GM19238 (cell line): ENCODE measurements at regions not wholly inside any gene's neighbourhood (a gene's known extent, or its start where the extent isn't known, plus 50 kb on each side); places are given as distances from the start of the nearest gene placed in this dataset.

Experiments used
- DNase-seq: peaks from one replicate; pipeline ENCODE4 v3.0.0; 2011; ENCODE audit warnings: low spot score; ENCODE audit not compliant: insufficient read length

DNA sequence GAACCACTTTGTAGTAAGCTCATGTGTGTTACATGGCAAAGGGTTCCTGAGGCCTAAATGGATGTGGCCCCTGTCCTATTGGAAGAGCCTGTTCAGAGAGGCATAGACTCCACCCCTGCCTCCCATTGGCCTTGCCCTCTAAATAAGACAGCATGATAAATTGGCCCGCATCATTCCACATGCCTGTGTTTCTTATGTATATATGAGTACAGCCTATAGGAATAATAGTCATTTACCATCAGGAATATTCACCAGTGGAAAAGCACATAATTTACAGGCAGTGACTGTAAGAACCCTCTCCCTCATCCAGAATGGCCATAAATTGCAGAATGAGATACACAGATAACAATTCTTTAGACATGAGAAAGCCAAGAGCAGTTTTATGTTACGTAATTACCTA is 519.5 kb upstream of the DAB1 start:
- DNase-seq, result no peak

DNA sequence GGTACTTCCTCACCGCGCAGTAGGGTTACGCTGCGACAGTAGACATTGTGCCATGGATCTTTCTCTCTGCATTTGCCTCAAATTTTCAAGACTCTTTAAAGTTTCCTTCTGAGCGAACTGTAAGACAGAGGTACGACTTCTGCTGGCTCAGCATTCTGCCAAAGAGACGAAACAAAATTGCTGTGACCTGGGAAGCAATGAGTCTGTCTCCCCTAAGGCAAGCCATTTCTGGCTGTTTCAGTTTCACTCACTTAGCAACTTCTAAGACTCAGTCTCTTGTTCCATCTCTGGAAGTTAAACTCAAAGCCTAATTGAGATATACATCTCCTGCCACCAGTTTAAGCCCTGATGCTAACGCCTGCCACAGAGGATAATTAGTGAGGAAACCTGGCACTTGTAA is 510.9 kb upstream of the DAB1 start:
- DNase-seq, result no peak

DNA sequence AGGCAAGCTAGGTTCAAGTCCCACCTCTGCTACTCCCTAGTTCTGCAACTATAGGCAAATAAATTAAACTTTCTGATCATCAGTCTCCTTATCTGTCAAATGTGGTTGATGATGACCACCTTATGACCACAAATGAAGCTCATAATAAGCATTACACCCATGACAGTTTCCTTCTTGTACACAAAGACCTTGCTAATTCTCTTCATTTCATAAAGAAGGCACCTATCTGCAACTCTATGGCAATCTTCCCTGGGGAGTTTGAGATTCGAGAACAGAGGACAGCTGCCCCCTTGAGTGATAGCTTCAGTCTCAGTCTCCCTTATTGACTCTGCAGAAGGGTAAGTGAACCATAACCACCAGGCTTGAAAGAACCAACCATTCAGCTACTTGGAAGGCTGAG is 503.1 kb upstream of the DAB1 start:
- DNase-seq, result no peak

DNA sequence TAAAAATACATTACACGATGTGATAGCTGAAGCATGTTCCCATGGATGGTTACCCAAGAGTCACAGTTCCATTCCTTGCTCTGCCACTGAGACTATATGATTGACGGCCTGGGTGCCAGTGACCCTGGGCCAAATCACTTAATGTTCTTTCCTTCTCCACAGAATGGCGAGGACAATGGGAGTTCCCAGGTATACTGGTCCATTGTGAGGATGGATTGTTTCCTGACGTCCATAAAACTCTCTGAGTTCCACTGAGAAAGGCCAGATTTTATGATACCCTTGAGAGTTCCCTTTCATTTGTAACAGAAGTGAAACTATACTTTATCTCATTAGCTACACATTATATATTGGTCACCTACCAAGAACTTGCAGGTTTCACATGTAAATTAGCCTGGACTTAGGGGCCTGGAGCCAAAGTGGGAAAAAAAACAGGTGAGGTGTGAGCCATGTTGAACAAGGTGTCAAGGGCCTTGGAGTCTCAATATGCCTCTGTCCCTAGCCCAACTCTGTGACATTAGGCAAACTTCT is 502.2 kb upstream of the DAB1 start:
- DNase-seq, result no peak

DNA sequence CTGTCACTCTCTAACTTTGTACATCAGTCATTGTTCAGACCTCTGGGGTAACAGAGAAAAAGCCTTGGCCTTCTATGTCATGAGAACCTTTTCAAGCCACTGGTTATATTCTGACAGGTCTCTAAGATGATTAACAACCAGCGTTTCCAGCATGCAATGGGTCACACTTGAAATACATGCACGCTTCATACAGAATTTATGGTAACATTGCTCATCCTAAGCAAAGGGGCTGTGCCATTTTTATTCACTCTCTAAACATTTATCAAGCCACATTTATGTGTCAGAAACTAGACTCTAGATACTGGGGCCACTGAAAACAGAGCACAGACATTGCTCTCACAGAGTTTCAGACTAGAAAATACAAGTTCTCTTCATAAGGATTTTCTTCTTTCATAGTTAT is 501.4 kb upstream of the DAB1 start:
- DNase-seq, result no peak

DNA sequence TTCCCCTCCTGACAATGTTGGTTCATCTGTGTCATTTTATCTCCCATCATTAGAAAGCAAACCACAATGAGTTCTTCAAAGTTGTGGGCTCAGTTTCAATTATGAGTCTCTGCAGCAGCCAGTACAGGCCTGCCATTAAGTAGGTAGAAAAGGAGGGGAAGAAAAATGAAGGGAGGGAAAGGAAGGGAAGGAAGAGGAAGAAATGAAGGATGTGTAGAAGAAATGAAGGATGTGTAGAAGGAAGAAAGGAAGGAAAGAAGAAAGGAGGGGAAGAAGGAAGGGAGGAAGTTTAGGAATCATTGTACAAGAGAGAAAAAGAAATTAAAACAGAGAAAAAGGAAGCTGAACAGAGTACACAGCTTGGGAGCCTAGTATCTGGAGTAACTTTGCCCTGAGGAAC is 498.3 kb upstream of the DAB1 start:
- no peak for DNase-seq

DNA sequence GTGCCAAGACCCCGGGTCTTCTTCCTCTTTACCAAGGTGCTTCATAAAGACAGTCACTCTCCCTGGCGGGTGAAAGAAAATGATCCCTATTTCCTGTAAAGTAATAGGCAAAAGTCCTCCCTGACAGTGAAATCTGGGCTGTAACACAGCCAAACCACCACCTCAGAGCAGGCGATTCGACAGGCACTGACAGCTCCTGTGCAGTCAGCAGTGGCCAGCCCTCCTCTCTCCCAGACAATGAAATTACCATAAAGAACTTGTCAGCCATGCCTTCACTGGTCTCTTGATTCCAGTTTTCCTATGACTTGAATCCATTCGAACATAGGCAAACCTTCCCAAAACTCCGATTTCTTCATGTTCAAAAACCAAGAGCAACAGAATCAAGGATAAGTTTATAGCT is 492.2 kb upstream of the DAB1 start:
- DNase-seq, result no peak

DNA sequence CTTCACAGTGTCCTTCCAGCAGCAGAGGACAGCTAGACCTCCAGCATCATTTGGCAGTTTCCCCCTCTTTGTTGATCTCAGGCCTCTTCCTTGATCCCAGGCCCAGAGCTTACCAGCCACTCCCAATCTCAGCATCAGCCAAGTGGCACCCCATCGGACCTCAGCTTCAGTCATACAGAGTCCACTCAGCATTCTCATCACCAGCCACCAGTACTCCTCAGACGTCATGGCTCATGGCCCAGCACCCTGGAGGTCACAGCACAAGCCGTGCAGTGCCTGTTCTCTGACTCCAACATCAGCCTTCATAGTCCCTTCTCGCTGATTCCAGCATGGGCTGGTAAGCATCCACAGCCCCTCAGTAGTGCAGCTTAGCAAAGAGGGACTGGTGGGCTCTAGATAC is 487.6 kb upstream of the DAB1 start:
- no peak for DNase-seq

DNA sequence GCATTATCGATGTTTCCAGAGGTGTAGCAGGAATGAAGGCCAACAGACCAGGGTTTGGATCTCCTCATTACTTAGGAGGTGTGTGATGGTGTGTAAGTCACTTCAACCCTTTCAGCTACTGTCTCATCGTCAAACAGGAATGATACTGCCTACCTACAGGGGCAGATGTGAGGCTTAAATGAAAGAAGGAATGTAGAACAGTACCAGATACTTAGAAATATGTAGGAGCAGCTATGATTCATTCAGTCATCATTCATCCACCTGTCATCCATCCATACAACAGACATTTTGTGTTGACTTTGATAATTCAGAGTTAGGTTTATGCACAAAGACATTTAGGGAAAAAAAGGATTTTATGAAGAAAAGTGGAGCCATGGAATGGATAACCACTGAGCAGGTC is 486.9 kb upstream of the DAB1 start:
- DNase-seq, result no peak

DNA sequence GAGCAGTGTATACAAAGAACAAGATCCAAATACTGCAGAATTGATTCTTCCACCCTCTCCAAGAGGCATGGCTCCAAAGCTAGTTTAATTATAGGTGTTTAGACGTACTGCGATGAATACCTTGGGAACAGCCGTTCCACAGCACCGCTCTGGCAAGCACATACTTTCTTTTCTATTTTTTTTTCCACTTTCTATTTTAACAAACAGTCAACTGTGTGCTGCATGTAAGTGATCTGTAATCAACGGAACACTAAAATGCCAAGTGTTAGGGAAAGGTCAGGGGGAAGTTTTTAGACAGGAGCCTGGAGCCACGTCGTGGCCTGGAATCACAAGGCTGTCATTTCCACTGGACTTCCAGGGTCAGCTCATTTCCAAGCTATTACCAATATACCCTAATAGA is 486.4 kb upstream of the DAB1 start:
- no peak for DNase-seq

DNA sequence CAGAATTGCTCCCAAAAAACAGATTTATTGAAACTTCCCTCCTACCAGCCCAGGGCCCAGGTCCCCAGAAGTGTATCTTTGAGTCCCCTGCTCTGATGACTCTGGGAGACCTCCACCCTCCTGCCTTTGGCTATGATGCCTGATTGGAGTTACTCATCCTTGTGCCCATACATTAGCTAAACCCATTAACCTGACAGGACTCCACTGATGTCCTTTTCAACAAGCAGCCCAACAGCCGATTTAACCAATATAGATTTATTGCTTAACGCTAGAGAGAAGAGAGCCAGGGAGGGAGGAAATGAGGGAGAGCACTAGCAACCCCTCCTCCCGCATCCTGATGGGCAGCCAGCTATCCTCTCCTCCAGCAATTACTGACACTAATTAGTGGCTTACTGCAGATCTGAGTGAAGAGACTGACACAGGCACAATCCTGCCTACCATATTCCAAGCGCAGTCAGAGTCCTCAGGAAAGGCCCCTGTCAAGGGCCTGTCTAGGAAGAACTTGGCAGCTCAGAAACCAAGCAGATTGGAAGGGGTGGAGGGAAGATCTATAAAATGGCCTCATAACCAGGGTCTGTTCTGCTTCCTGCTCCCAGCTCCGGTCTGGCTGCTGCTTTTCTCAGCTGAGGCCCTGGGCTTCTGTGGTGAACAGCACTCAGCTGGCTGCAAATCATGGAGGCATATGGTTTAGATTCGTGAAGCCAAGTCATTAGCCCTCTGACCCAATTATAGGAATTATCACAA is 484.5 kb upstream of the DAB1 start:
- no peak for DNase-seq

DNA sequence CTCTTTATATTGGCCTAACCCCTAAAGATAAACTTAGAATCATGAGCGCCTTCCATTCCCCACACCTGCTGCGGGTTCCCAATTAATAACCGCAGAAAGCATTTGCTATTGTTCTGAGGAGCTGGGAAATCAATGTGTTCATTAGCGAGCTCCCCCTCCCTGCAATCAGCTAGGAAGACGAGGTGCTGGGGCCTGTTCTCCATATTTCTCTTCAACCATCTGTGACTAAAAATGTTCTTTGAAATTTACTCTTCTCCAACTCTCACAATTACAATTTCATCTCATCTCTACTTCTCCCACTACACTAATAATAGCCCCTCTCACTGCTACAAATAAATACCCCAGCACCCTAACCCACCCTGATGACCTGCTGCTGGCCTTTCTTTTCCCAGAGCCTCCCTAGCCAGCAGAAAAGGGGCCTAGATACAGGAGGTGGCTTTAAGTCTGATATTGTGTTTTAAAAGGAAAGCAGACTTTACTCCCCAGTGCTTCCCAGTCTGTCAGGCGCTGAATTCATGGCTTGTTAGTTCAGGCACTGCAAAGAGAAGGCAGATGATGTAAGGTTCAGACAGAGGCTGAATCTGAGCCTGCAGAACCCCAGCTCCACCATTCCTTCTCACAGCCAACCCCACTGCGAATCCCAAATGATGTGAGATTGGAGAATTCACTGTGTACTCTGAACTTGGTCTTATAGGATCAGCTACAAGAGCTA is 477.5 kb upstream of the DAB1 start:
- no peak for DNase-seq

DNA sequence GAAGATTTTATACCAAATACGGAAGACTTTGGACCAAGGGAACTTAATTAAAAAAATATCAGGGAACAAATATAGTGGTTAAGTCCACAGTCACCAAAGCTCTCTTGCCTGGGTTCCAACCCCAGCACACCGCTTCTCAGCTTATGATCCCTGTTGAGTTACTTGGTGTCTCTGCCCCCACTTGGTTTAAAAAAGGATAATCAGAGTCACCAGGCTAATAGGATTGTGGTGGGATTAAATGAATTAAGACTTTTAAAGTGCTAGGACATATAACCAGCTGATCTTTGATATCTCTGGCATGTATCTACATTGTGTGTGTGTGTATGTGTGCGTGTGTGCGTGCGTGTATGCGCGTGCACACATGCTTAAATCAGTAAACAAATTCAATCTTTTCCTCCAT is 474.7 kb upstream of the DAB1 start:
- DNase-seq, result no peak

DNA sequence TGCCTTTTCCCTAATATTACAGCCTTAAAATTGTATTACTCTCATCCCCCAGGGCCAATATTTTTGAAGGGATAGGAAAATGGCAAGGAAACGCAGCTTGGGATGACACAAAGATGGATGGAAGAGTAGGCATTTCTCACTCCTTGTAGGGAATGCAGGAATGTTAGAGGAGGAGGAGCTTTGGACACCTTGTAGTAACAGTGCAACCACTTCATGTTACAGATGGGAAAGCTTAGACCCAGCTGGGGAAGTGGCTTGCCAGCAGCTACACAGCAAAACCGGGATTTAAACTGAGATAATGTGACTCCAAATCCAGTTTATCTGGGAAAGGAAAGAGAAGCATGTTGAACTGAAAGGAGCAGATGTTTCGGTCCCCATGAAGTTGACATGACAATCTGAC is 473.7 kb upstream of the DAB1 start:
- no peak for DNase-seq

DNA sequence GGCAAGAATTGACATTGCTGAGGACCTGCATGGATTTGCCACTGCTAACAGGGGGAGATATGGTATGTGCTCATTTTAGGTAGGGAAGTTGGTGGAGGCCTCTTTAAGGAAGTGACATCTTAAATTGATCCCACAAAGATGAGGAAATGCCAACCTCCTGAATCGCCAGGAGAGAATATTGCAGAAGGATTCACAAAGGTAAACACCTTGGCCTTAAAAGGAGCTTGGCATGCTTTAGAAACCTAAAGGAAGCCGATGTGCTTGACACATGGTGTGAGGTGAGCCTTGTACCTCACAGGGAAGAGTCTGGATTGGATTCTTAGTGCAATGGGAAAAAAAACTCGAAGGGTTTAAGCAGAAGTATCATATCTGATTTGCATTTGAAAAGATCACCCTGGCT is 470.5 kb upstream of the DAB1 start:
- DNase-seq, result no peak

DNA sequence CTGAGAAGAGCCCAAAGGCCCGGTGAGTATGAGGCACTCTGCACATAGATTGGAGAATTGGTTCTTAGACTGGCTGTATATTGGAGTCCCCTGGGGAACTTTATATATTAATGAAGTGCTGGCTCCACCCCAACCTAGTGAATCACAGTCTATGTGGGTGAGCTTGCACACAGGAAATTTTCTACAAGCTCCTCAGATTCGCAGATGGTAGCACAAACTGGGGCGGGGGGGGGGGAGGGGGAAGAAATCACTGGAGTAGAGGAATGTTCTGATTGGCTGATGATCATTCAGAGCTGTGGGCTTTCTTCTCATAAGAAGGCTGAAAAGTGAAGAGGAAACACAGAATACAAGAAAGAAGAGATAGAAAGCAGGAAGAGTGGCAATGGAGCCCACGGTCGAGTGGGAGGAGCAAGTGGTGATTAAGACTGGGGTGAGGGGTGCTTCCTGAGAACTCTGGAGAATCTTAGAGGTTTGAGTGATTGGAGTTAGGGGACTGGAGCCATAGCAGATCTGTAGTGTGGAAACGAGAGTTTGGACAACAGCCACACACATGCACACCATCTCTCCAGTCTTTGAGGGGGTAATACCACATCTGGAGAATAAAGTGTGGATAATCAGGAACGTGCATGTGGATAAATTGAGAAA is 465.9 kb upstream of the DAB1 start:
- no peak for DNase-seq

DNA sequence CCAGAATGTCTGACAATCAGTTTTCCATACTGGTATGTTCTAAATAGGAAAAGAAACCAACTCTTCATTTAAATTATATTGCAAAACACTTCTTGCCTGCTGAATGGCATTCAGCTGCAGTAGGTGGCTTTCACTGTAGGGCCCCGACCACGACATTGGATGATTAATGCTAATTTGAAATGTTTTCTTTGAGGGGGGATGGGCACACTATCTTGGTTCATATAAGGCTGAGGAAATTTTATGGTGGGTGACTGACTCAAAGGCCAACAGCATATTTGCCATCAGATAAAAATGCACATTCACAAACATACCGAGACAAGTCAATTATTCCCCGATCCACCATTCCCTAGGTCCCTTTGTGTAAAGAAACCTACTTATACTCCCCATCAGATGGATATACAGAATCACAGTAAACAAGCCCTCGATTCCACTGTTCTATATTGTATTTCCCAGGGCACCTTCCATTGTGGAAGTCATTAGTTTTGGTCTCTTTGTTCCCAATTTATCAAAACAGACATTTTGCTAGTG is 464.2 kb upstream of the DAB1 start:
- no peak for DNase-seq

DNA sequence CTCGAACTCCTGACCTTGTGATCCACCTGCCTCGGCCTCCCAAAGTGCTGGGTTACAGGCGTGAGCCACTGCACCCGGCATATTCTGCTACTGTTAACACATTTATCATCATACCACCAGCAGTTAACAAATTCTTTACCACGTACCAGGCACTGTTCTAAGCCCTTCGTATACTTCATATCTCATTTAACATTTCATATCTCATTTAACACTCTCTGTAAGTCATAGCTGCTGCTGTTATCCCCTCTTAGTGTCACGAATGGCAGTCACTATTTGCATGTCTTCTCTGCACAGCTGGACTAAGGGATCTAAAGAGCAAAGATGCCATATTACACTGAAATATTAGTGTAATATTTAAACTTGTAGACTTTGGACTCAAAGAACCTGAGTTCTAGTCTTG is 462.5 kb upstream of the DAB1 start:
- DNase-seq, result no peak

DNA sequence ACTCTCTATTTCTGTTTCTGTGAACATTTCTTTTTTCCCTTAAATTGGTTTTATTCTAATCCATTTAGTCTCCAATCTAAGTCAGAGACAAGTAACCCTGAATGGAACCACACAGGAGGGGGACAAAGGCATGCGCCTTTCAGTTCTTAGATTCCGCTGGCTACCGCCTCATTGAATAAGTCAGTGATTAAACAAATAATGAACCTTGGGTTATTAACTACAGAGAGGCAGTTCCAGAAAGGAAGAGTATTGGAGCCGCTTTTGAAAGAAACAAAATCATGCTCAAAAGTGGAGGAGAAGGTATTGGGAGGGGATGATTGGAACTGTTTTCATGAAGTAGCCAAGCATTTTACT is 459.8 kb upstream of the DAB1 start:
- DNase-seq, result no peak

DNA sequence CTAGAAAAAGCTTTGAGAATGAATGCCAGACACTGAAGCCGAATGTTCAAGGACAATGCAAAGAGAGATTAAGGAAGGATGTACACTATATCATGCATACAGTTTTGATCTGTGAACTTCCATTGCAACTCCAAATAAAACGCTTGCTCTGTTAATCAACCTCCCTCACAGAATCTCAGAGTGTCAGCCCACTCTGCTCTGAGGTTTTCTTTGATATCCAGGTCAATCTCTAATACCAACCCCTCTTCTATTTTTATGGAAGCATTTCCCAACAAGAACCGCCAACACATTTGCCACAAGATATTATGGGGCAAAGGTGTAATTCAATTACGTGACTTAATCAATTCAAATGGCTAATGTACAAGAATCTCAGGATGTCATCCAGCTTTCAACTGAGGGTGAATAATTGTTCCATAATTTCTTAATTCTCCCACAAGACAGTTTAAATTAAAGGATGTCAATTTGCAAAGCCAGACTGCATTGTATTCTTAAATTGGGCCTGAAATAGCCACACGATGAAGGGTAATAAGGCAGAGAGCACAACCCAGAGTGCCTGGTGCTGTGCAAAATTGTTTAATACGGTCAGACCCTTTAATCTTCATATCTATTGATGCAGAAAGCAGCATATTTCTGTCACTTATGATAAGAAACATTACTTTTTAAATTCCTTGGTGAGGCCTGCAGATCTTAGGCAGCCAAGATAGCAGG is 459.2 kb upstream of the DAB1 start:
- no peak for DNase-seq

DNA sequence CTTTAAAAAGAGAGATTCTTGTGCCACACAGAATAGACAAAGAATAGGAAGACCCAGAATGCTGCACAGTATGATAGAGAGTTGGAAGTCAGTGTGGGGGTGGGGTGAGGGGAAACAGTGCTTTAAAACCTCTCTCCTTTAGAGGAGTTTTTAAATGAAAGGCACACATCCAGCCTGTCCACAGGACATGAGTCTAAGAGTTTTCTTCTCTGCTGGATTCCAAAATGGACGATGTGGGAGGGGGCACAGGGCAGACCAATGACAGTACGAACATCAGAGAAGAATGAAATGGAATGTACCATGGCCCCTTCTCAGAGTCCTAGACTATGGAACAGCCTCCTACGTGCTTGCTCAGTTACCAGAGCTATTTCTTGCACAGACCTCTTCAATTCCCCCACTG is 458.2 kb upstream of the DAB1 start:
- no peak for DNase-seq

DNA sequence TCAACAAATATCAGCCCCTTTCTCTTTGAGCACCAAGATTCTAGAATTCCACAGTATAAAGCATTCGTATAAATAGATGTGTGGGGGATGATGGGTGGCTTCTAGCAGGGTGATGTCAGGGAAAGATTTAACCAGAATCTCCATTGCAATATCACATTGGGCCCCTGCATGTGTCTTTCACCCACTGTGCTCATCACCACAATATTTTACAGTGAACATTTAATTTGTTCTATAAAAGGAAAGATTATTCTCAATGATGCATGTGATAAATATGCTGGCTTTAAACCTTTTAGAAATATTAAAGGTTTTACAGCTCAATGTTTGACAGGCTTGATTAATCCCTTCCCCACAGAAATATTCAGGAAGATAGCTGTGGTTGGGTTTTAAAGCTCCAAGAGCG is 457.8 kb upstream of the DAB1 start:
- DNase-seq, result no peak
